Transverse colon (tissue), 4 donors: ENCODE measurements at regions not wholly inside any gene's neighbourhood (a gene's known extent, or its start where the extent isn't known, plus 50 kb on each side); places are given as distances from the start of the nearest gene placed in this dataset.

ENCODE experiments used
- DNase-seq: peaks from one replicate; pipeline ENCODE4 v3.0.0-alpha.2; 2019
- H3K27ac ChIP-seq, 4 donors: fragments of 200-600 bp; sonication (generic); 2 replicates each; pipeline ENCODE4 v1.5.1; 2016 to 2018; ENCODE audit warnings: inconsistent platforms in 4 of 4
- H3K27me3 ChIP-seq: fragments of 200-600 bp; sonication (generic); 2 replicates; pipeline ENCODE4 v1.5.1; 2017; ENCODE audit warnings: inconsistent platforms
- H3K36me3 ChIP-seq, 4 donors: fragments of 200-600 bp; sonication (generic); 2 replicates each; pipeline ENCODE4 v1.5.1; 2017 to 2019; ENCODE audit warnings: inconsistent platforms in 4 of 4
- H3K4me1 ChIP-seq, 4 donors: fragments of 200-600 bp; sonication (generic); 2 replicates each; pipeline ENCODE4 v1.5.1; 2017 to 2020; ENCODE audit warnings: inconsistent platforms in 4 of 4
- H3K4me3 ChIP-seq, 4 donors: fragments of 200-600 bp; sonication (generic); 1 replicate in 1 of 4; 2 replicates in 3 of 4; pipeline versions ENCODE4 v1.5.1 to v1.6.1; 2017 to 2019; ENCODE audit warnings: inconsistent platforms in 4 of 4
- H3K9me3 ChIP-seq, 2 donors: fragments of 200-600 bp; sonication (generic); 2 replicates each; pipeline ENCODE4 v1.5.1; 2017 to 2019; ENCODE audit warnings: inconsistent platforms in 2 of 2
- CTCF ChIP-seq, 5 experiments: fragments of 200-600 bp in 3 of 5; fragments of 450-650 bp in 2 of 5; sonication (generic) in 3 of 5; IDR thresholded peaks; 1 replicate in 2 of 5; 2 replicates in 3 of 5; pipeline ENCODE4 v1.5.1; 2016 to 2017; ENCODE audit warnings: antibody characterized with exemption in 5 of 5, inconsistent platforms in 3 of 5, mild to moderate bottlenecking in 2 of 5, moderate library complexity in 1 of 5
- POLR2AphosphoS5 ChIP-seq, 3 donors: sonication (generic); formaldehyde crosslinking; IDR thresholded peaks; one replicate each; pipeline ENCODE4 v1.6.1; 2016; ENCODE audit warnings: antibody characterized with exemption in 3 of 3
- WGBS, 2 donors: methylation state at CpG; one replicate each; pipeline ENCODE4 v1.1.5; 2018; ENCODE audit warnings: low coverage in 1 of 2; 5-methylcytosine and 5-hydroxymethylcytosine counted together
- in situ Hi-C, 4 donors: fragments of 200-750 bp; cut with MboI; loops; one replicate each; pipeline versions ENCODE4 v1.15.0 to v1.15.1; 2017; ENCODE audit warnings: low sequenced_read_pairs in 3 of 4, low pct_ligation_motif_present in 1 of 4, low pct_unique_long_range_greater_than_20kb in 1 of 4
- intact Hi-C: fragments of 100-400 bp; cut with DNase I; formaldehyde crosslinking; loops from one replicate; pipeline ENCODE4 v1.15.1; 2023; ENCODE audit warnings: low total_unique reads
- small RNA-seq, 4 donors: library from RNA; depleted of rRNA; stranded (forward); fragments of <200 nt; gene quantifications; one replicate each; pipeline ENCODE3, GENCODE V24; 2016

- no peaks in the 10 kb centered on the region for H3K9me3 ChIP-seq
- DNase-seq = no peak
- no peak overlapping the region for H3K27ac ChIP-seq
- intact Hi-C loops = no loop called here
- WGBS, 2 donors = 62 to 77% methylated on average over 2 of the region's 2 CpGs
- H3K27me3 ChIP-seq = no peaks in the 10 kb centered on the region
- in situ Hi-C loops = no loop called here
- no peak overlapping the region for H3K4me3 ChIP-seq
- H3K4me1 ChIP-seq = peaks cover 0 to 20% (median 7%) of the 10 kb centered on the region in 4 donors
- TF ChIP-seq POLR2AphosphoS5 (IDR thresholded peaks at IDR 0.05) (no peak), CTCF (IDR thresholded peaks at IDR 0.05) (no peak)
- no peaks in the 10 kb centered on the region for H3K36me3 ChIP-seq
Observed at GRCh38 chr6:93471281-93471680, 51.9 kb upstream of the EPHA7 start.

Small RNAs in the stretch of these regions (small RNA-seq; reads per million reads assigned to genes)
- gene AL078595.1 = 0 reads per million in 4 donors
- gene RF00425 = 0 reads per million in 4 donors
